Islet of Langerhans (tissue), 1 donor: ENCODE measurements at regions not wholly inside any gene's neighbourhood (a gene's known extent, or its start where the extent isn't known, plus 50 kb on each side); places are given as distances from the start of the nearest gene placed in this dataset.

Source experiments
- FAIRE-seq: peaks from one replicate; lab custom pipeline; 2011; peaks lifted over from hg19 to GRCh38; lab: Jason Lieb, UNC

DNA sequence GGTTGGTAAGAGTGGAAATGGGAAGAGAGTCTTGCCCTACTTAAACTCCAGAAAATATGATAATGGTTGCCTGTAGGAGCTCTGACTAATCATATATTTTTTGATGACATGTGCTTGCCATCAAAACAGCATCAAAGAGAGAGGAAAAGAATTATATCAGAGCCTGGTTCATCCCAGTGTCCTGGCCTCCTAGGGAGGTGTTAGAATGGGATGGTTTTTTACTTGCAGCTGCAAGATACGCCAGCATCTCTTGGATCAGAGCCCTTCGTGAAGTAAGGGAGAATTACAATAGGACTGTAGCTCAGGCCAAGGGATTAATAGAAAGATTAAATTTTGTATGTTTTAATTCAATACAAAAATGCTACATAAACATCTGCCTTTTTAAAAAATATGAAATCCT lies 177.6 kb upstream of the HDAC9 start:
- no peak for FAIRE-seq

DNA sequence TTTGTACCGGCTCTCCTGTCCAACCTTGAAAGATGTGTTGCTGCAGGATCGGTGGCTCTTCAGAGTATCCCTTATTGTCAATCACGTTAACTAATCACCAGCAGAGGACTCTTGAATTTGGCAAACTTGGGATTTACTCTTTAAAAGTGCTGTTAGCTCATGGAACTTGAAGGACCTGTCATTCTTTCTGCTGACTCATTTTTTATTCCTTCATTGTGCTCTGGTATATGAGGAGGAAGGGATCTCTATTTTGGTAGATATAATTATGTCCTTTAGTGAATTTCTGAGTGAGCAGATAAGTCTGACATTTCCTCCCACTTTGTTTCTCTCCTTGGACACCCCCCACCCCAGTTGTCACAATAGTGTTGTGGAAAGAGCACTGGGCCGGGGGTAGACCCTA lies 175.1 kb upstream of the HDAC9 start:
- no peak for FAIRE-seq

DNA sequence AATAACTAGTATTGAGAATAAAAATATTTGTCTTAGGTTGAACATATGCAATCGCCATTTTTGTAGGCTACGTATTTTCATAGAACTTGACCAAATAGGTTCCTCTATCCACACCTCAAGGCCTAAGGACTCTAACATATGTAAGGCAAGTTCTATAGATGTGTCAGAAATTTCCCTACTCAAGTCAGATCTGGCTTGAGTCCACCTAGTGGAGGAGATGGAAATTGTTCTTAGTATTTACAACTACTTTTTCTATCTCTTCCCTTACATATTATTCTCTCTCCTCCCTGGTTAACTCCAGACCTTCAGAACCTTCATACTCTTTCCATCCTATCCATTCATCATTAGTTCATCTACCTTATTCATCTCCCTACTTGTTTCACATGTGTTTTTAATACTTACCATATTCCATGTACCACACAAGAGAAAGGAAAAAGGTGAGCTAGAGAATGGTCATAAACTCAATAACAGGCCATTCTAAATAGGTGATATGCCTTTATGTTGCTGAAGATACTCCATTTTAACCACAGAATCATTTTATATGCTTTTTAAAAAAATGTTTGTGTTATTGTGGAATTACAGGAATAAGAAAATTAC lies 174.5 kb upstream of the HDAC9 start:
- no peak for FAIRE-seq

DNA sequence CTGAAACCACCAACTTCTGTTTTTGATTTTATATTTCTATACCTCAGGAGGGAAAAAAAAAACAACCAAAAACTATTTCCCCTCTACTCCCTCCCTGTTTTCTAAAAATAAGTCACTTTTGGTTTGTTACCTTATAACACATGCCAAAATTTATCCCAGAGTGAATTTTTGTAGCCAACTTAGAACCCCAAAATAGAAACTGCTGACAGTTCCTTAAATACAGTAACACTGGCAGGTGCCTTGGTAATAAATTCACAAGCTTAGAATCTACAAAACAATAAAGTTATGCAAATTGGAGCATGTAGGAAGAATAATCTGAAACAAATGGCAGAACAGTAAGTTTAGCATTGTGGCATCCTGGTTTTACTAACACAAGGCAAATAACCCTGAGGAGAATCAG lies 165.0 kb upstream of the HDAC9 start:
- no peak for FAIRE-seq

DNA sequence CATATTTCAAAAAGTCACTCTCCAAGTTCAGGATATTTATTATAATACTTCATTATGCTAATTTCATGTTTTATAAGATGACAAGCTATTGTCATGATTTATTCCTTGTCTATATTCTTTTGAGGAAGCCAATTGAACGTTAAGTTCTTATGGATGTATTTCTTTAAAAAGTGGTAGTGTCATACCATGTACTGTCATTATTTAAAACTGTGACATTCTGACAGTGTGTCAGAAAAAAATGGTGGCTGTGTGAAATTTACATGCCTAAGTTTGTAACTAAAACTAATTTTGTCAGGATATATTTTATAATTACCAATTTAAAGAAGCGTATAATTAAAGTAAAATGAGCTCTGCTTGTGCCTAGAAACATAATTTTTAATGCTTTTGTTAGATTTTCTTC lies 158.9 kb upstream of the HDAC9 start:
- no peak for FAIRE-seq

DNA sequence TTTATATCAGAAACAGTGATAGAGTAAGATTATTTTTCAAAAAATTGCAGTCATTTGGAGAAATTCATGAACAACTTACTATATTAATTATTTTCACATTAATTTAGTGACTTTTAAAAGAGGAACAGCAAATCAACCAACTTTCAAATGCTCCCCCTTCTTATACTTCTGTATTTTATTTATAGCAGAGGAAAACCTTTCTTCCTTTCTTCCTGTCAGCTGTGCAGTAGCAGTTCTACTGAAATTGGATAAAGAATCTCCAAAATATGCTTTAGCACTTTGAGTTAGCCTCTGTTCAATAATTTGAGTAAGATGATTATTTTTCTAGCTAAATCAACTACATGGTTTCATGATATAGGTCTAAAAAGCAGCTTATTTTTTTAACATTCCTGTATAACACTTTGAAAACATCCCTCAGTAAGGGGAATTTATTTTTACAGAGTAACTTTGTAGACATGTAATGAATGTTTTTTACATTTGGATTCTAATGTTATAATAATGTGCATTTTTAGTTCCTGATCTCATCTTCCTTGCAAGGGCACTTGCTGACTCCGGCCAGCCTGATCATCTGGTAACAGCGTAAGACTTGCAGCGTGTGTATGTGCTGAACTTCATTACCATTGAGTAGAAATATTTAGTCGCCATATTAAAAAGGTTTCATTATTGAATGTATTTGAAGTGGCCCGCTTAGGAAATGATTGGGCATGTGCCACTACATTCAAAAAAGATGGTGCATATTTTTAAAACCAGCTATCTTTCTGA lies 158.3 kb upstream of the HDAC9 start:
- FAIRE-seq, result no peak

DNA sequence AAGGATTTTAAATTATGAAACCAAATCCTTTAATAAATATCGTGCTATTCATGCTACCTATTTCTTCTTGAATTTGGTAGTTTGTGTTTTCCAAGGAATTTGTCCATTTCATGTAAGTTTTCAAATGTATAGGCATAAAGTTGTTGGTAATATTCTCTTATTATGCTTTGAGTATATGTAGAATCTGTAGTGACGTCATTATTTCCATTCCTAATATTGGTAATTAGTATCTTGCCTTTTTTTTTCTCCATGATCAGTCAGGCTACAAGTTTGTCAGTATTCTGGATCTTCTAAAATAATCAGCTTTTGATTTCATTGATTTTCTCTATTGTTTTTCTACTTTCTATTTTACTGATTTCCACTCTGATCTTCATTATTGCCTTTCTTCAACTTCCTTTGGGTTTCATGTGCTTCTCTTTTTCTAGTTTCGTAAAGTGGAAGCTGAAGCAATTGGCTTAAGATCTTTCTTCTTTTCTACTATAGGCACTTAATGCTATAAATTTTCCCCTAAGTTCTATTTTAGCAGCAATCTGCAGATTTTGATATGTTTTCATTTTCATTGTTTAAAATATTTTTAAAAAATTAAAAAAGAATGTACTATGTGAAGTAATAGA lies 156.5 kb upstream of the HDAC9 start:
- FAIRE-seq, result no peak

DNA sequence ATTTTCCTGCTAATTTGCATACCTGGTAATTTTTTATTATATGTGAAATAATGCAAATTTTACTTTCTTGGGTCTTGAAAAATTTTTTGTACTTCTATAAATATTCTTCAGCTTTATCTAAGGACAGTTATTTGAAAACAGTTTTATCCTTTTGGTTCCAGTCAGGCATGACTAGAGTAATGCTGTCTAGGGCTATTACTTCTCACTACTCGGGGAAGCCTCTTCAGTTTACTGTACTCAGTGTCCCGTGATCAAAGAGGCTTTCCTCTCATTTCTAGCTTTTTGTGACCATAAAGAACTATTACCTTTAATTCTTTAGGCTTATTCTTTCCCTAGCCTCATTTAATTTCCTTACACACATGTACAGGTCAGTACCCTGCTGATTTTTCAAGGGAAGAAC lies 153.8 kb upstream of the HDAC9 start:
- FAIRE-seq, result no peak

DNA sequence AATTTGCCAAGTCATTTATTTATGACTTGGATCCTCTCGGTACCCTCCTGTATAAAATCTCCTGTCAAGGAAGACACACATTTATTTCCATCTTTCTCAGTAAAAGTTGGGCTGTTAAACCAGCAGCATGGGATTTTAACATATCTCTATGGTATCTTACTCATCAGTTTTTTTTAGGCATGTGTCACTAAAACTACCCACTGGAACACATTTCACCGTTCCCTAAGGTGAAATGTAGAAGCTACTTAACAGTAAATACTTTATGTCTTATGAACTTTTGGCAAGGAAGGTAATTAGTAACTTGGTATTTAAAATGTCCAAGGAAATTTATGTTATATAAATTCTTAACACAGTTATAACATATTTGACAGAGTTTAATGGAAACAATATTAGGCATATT lies 152.5 kb upstream of the HDAC9 start:
- FAIRE-seq, result peak; percentile 68

DNA sequence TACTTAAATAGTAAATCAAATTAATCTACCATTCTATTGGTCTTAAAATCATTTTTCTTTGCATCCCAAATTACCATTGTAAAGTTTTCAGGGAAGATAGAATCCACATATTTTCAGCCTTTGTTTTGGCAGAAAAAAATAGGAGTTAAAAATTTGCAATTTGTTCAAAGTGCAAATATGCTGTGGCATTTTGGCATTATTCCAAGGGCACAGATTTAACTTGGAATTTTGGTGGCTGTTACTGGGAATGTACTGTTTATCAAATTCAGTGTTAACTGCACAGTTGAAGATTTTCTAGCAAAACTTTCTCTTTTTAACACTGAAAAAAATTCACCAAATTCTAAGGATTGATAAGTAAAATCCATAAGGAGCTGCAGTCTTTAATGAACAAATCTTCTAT lies 151.0 kb upstream of the HDAC9 start:
- no peak for FAIRE-seq

DNA sequence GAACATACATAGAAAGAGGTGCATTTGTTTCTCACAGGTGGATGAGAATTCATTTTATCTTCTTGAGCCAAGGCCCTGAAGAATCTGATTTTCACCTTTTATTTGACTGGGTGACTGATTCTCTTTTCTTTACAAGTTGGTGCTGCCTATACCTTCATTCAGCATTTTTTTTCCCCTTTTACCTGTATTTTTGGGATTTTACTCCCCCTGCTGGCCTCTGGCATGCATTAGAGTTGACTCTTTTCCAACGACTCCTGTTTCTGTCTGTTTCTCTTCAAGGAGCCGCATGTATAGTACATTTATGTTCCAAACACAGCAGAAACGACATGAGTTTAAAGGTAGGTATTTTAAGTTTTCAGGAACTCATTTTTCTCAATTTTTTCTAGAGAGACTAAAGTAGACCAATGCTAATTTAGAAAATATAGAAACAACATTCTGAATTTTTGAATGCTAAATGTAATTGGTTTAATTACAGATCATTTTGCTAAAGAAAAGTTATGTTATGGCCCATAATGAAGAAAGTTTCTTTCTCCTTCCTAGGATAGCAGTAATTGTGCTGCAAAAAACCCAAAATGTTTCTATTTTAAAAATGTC lies 149.8 kb upstream of the HDAC9 start:
- peak; percentile 98 for FAIRE-seq

DNA sequence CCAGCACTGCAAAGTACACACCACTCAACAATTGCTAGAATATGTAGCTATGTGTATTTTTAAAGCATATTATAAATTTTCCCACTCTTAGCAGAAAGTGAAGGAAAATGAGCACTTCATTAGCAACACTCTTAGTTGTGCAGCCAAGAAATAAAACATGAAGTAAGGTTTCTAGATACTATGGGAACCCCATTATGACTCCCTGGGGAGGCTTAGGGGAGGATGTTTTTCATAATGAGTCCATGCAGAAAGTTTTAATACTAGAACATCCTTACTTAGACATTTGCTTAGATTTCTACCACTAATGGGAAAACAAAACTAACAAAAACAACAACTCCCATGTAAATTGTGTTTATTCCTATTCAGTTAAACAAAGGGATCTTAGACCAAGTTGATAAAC lies 148.4 kb upstream of the HDAC9 start:
- no peak for FAIRE-seq

DNA sequence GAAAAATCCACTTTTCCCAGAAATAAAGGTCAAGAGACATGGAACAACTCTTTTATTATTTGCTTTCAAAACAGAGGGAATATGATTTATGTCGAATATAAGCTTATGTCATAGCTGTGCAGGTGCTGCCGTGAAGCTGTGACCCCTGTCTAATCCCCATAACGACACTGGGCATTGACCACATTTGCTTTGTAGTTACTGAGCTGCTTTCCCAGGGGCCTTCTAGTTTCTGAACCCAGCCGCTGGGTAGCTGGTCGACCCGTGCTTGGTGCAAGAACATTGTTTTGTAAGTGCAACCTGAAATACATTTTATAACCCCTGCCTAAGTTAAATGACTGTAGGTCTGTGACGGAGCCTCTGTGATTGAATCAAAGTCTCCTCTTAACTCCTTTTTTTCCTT lies 144.9 kb upstream of the HDAC9 start:
- FAIRE-seq, result no peak

DNA sequence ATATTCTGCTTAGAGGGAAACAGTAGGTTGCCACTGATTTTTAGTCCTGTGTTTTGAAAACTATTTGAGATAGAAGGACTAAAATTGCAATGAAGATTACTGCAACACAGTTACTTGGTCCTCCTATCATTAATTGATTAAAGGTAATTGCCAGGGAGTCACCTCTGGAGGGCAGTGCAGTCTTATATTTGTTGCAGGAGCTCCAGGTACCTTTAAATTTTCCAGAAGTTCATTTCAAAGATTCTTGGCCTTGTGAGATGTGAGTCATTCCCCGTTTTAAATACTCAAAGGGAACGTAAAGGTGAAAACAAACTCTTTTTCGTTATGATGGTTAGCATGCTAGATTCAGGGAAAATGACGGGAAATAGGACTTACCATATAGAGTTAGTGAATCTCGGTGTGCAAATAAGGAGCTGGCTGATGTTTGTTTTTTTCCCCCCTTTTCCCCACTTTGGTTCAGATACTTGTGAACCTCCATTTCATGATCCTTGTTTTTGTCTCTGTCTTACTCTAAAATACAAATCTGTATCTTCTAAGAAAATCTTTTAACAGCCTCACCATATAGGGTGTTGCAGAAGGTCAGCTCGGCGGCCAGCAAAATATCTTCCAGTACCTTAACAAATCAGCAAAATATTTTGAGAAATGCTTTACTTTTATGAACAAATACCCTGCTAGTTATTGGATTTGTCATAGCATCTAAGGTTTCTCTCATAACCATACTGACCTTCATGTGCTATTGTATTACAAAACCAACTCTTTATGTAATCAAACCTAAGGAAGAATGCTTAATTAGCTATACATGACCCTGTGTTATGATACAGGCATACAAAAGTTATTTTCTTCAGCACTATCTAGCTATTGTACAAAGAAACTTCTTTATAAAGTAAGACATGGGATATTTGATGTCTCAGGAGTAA lies 143.0 kb upstream of the HDAC9 start:
- FAIRE-seq, result peak; percentile 99

DNA sequence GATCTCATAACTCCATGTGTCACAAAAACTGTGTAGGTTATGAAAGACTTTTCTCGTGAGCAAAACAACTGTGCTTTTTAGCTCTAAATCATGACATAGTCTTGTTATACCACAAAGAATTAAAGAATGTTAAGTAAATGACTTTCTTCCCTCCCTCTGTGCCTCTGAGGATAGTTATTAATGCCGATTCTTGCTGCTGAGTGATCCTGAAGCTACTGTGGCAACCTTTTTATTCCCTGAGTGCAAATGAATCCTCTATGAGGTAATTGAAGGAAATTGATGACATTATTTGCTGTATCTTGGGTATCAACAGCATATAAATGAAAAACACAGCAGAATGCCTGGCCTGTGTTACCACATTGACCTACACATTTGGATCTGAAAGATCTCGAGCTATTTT lies 142.2 kb upstream of the HDAC9 start:
- no peak for FAIRE-seq

DNA sequence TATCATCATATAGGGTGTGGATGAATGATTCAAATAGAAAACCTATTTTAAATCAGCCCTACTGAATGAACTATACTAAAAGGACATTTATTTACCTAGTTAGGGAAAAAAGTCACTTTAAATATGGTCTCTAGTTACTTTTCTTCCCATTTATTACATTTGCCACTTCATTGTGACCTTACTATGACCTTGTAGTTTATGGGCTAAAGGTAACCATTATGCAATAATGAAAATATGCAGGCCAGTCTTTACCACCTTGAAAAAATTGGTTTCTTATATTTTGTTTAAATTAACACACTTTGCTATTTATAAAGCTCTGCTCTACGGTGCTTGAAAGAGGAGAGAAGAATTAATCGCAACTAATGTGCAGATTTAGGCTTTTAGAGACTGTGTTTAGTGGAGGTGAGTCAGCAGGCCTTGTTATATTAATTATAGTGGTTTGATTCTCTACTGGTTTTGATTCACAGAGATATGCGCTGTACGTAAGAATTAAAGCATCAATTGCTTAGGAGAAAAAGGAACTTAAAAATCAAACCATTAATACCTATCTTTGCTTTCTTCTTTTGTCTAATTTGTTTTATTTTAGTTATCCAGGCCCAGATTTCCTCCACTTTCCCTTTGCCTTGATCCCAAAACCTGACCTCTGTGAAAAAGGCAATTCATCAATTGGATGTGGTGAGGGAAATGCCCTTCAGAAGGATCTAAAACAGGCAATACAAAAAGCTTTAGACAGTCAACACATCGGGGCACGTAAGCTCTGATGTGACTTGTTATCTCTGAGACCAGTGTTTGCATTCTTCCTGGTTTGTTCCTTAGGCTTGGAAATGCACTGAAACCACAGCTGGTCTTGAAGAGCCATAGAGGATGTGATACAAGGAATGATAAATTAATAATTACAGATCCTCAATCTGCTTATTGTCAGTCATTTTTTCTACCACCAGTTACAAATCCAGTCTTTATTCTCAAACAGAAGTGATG lies 141.2 kb upstream of the HDAC9 start:
- no peak for FAIRE-seq

DNA sequence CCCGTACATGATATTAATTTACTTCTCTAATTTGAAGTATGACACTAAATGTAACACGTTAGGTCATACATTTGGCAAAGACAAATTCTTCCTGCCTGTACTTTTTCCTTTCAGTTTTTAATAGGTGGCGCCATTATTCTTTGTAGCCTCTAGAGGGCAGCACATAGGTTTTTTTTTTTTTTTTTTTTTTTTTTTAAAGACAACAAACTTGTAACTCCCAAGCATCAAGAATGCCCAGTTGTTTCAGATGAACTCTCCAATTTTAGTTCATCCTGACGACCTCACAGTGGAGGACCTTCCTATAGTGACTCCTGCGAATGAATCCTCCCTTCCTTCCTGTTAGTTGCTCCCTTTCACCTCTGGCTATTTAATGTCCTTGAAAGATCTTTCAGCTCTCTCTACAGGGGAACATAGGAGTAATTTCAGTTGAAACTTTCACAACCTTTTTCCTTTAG lies 139.3 kb upstream of the HDAC9 start:
- peak; percentile 97 for FAIRE-seq

DNA sequence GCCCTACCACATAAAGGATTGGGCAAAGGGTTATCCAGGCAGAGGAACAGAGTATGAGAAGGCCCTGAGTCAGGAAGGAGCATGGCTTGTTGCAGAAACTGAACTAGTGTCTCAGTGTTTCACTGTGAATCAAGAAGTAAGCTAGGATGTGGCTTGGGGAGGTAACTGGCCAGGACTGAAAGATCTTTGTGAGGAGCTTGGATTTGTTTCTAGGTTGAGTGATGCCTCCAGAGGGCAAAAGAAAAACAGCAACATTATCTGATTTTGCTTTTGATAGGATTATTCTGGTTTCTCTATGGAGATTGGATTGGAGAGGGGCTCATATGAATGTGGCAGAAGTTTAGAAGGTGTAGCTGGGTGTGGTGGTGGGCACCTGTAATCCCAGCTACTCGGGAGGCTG lies 137.9 kb upstream of the HDAC9 start:
- FAIRE-seq, result no peak

DNA sequence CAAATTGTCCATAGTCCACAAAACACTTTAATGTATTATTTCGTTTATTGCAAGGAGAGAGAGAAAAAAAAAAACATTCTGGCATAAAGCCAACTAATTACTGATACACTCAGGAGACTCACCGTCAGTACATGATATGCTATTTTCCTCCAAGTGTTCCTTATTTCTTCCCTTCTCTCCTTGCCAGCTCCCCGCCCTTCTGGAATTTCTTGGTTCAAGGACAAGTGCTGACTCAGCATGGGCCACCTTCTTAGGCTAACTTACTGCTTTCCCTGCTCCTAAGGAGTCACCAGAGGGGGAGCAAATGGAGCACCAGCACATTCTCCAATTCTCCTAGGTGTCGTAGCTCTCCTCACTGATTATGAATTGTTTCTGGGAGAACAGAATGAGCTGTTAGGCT lies 133.8 kb upstream of the HDAC9 start:
- peak; percentile 82 for FAIRE-seq

DNA sequence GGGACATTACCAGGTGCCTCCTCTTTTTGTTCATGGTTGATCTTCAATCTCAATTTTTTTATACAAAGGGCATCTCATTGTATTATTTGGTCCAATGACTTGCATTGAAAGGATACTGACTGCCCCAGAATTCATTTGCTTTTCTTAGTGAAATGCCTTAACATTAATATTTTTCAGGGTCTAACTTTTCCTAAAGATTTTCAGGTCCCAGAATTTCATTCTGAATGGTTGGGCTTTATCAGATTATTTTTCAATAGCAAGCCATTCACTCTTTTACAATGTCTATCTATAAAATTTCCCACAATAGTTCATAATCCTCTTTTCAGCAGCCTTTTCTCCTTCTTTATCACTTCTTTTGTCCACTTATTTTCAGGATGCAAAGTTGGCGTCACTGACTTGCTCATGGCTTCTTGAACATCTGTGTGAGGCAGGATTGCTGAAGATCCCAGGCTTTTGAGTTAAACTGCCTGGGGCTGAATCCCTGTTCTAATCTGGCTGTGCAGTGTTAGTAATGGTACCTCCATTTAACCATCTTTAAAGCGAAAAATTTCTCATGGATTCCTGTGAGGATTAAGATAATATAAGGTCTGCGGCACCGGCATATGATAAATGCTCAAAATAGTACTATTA lies 131.7 kb upstream of the HDAC9 start:
- no peak for FAIRE-seq

DNA sequence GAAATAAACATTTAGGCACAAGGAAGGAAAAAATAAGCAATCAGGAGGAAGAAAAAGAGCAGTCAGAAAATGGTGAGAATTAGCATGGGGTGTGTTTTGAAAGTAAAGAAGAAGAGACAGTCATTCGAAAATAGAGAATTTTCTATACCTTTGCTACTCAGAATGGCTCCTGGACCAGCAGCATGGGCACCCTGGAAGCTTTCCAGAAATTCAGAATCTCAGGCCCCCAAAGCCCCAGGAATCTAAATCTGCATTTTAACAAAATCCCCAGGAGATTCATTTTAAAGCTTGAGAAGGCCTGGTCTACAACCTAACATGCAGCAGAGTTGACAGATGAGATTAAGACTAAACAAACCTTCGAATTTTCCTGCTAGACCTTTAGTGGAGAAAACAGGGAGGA lies 131.2 kb upstream of the HDAC9 start:
- FAIRE-seq, result peak; percentile 27
